H54 (cell line): ENCODE measurements at regions not wholly inside any gene's neighbourhood (a gene's known extent, or its start where the extent isn't known, plus 50 kb on each side); places are given as distances from the start of the nearest gene placed in this dataset.

Experiments used
- DNase-seq: peaks from one replicate; pipeline ENCODE4 v3.0.0; 2011; ENCODE audit warnings: low spot score, mixed read lengths; ENCODE audit not compliant: insufficient read length
- FAIRE-seq: peaks from 3 replicates; lab custom pipeline; 2011; peaks lifted over from hg19 to GRCh38; lab: Jason Lieb, UNC
- POLR2A ChIP-seq: IDR thresholded peaks from 2 replicates; pipeline ENCODE4 v1.6.1; 2011; ENCODE audit warnings: low read depth, mild to moderate bottlenecking, low read length

GRCh38 chr3:117447419-117447818 lies 737.8 kb downstream of the TUSC7 start:
- FAIRE-seq (no peak), DNase-seq (no peak)
- no peak for TF ChIP-seq POLR2A

GRCh38 chr3:117450026-117450425 lies 740.4 kb downstream of the TUSC7 start:
- FAIRE-seq (no peak), DNase-seq (no peak)
- no peak for TF ChIP-seq POLR2A

GRCh38 chr3:117454254-117454653 lies 744.7 kb downstream of the TUSC7 start:
- no peak for FAIRE-seq
- DNase-seq: no peak
- TF ChIP-seq POLR2A: no peak

- FAIRE-seq: no peak
- no peak for DNase-seq
- no peak for TF ChIP-seq POLR2A
These were observed 745.3 kb downstream of the TUSC7 start for GRCh38 chr3:117454908-117455307.

- FAIRE-seq (no peak), DNase-seq (no peak)
- no peak for TF ChIP-seq POLR2A
These were observed 746.2 kb downstream of the TUSC7 start for GRCh38 chr3:117455782-117456181.

GRCh38 chr3:117463276-117464115 lies 753.9 kb downstream of the TUSC7 start:
- DNase-seq (no peak), FAIRE-seq (no peak)
- no peak for TF ChIP-seq POLR2A

GRCh38 chr3:117471831-117472230 lies 762.3 kb downstream of the TUSC7 start:
- FAIRE-seq (no peak), DNase-seq (no peak)
- no peak for TF ChIP-seq POLR2A

- no peak for TF ChIP-seq POLR2A
- FAIRE-seq: no peak
- no peak for DNase-seq
These were observed 764.5 kb downstream of the TUSC7 start for GRCh38 chr3:117473981-117474538.

GRCh38 chr3:117476572-117476971 lies 767.0 kb downstream of the TUSC7 start:
- TF ChIP-seq POLR2A: no peak
- DNase-seq: no peak
- FAIRE-seq: no peak

GRCh38 chr3:117477214-117477755 lies 767.7 kb downstream of the TUSC7 start:
- no peak for TF ChIP-seq POLR2A
- DNase-seq: no peak
- no peak for FAIRE-seq

GRCh38 chr3:117479095-117479494 lies 769.5 kb downstream of the TUSC7 start:
- TF ChIP-seq POLR2A: no peak
- FAIRE-seq: no peak
- DNase-seq: no peak

GRCh38 chr3:117480525-117480924 lies 770.9 kb downstream of the TUSC7 start:
- TF ChIP-seq POLR2A: no peak
- FAIRE-seq (no peak), DNase-seq (no peak)

- no peak for TF ChIP-seq POLR2A
- no peak for DNase-seq
- FAIRE-seq: no peak
These were observed 771.4 kb downstream of the TUSC7 start for GRCh38 chr3:117480972-117481371.

GRCh38 chr3:117483839-117484238 lies 774.3 kb downstream of the TUSC7 start:
- DNase-seq (no peak), FAIRE-seq (no peak)
- TF ChIP-seq POLR2A: no peak
